ENCODE measurements at regions not wholly inside any gene's neighbourhood (a gene's known extent, or its start where the extent isn't known, plus 50 kb on each side); places are given as distances from the start of the nearest gene placed in this dataset.

DNA sequence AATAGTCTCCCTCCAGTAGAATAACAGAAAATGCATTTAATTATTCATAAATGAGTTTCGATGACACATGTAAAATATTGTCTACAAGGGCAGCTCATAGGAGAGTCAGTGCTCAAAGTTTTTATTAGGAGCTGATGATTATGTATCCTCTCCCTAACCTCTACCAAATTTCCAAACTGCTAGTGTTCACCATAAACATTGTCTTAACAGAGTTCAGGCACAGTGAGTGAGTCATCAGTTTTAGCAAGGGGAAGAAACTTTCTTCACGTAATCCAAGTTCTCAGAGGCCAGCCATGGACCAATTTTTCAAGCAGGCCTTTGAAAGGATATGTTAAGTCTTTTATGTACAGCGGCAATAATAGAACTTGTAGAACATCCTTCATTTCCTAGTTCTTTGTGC, 649.2 kb upstream of the MIS18BP1 start:
- no peak for TF ChIP-seq POLR2AphosphoS5 (IDR thresholded peaks at IDR 0.05; ENCODE audit: insufficient read depth, low read depth, low read length)
- no peak for TF ChIP-seq CTCF (IDR thresholded peaks at IDR 0.05; ENCODE audit: extremely low read depth in 1 of 2, insufficient read depth in 1 of 2, low read depth in 1 of 2, low read length in 2 of 2)
- TF ChIP-seq EZH2 (IDR thresholded peaks at IDR 0.05; ENCODE audit: borderline replicate concordance, low read depth, low read length, severe bottlenecking): no peak
- TF ChIP-seq POLR2A (IDR thresholded peaks at IDR 0.05; ENCODE audit: low read depth, low read length): no peak
- no peak for TF ChIP-seq GATA2 (IDR thresholded peaks at IDR 0.05; ENCODE audit: insufficient read depth, insufficient read length, low read depth, low read length)

Measured in endothelial cell of umbilical vein (primary cell).